Endodermal cell (in vitro differentiated cells): ENCODE measurements at regions not wholly inside any gene's neighbourhood (a gene's known extent, or its start where the extent isn't known, plus 50 kb on each side); places are given as distances from the start of the nearest gene placed in this dataset.

Source experiments
- DNase-seq: peaks from one replicate; pipeline ENCODE4 v3.0.0-alpha.2; 2017
- H3K27ac ChIP-seq: 2 replicates; pipeline ENCODE4 v1.5.1; 2013; ENCODE audit warnings: mild to moderate bottlenecking, low read depth, low read length, moderate library complexity
- H3K27me3 ChIP-seq: 2 replicates; pipeline ENCODE4 v1.6.1; 2013; ENCODE audit warnings: mild to moderate bottlenecking, low read length, moderate library complexity; ENCODE audit not compliant: insufficient read depth, control insufficient read depth, poor library complexity, severe bottlenecking
- H3K36me3 ChIP-seq: 2 replicates; pipeline ENCODE4 v1.7.0; 2013; ENCODE audit warnings: mild to moderate bottlenecking, low read length, moderate library complexity; ENCODE audit not compliant: control insufficient read depth, insufficient read depth
- H3K4me1 ChIP-seq: one replicate; pipeline ENCODE4 v1.7.0; 2013; ENCODE audit warnings: low read length; ENCODE audit not compliant: control insufficient read depth, insufficient read depth
- H3K4me3 ChIP-seq: 2 replicates; pipeline ENCODE4 v1.5.1; 2013; ENCODE audit warnings: mild to moderate bottlenecking, low read length, moderate library complexity
- H3K9ac ChIP-seq: 2 replicates; pipeline ENCODE4 v1.6.1; 2013; ENCODE audit warnings: mild to moderate bottlenecking, low read length, moderate library complexity; ENCODE audit not compliant: poor library complexity, severe bottlenecking; ENCODE audit errors: extremely low read depth
- H3K9me3 ChIP-seq: 2 replicates; pipeline ENCODE4 v1.6.1; 2013; ENCODE audit warnings: mild to moderate bottlenecking, low read length, moderate library complexity; ENCODE audit not compliant: control insufficient read depth
- H3K27ac Mint-ChIP-seq: 2 replicates; pipeline ENCODE4 v1.8.0; 2020; ENCODE audit warnings: mixed read lengths
- H3K27me3 Mint-ChIP-seq: 2 replicates; pipeline ENCODE4 v1.8.0; 2021; ENCODE audit warnings: mild to moderate bottlenecking, mixed read lengths; ENCODE audit not compliant: insufficient read depth
- H3K36me3 Mint-ChIP-seq: 2 replicates; pipeline ENCODE4 v1.8.0; 2020; ENCODE audit warnings: low read depth, mixed read lengths
- H3K4me1 Mint-ChIP-seq: 2 replicates; pipeline ENCODE4 v1.8.0; 2020; ENCODE audit warnings: mixed read lengths
- H3K4me3 Mint-ChIP-seq: 2 replicates; pipeline ENCODE4 v1.8.0; 2020; ENCODE audit warnings: mild to moderate bottlenecking, moderate library complexity, mixed read lengths
- H3K9me3 Mint-ChIP-seq: 2 replicates; pipeline ENCODE4 v1.8.0; 2020; ENCODE audit warnings: mild to moderate bottlenecking, mixed read lengths
- CTCF ChIP-seq: fragments of 200-600 bp; sonication (generic); conservative IDR thresholded peaks from 2 replicates; pipeline ENCODE4 v1.5.0; 2021; ENCODE audit warnings: antibody characterized with exemption, mild to moderate bottlenecking
- WGBS, 2 experiments: methylation state at CpG; one replicate each; pipeline versions ENCODE4 v1.1.5 to v1.1.7; 2013; ENCODE audit warnings: missing lambda C conversion rate in 2 of 2, mixed read lengths in 1 of 2; ENCODE audit not compliant: insufficient coverage in 1 of 2, insufficient read length in 1 of 2; 5-methylcytosine and 5-hydroxymethylcytosine counted together

- H3K9me3 ChIP-seq: no peaks in the 10 kb centered on the region
- no peaks in the 10 kb centered on the region for H3K4me1 ChIP-seq
- H3K9me3 Mint-ChIP-seq: no peaks in the 10 kb centered on the region
- no peak for TF ChIP-seq CTCF
- no peaks in the 10 kb centered on the region for H3K27me3 ChIP-seq
- H3K4me3 ChIP-seq: no peak overlapping the region
- no peak for DNase-seq
- H3K27me3 Mint-ChIP-seq: no peaks in the 10 kb centered on the region
- H3K36me3 ChIP-seq: no peaks in the 10 kb centered on the region
- H3K36me3 Mint-ChIP-seq: no peaks in the 10 kb centered on the region
- H3K4me1 Mint-ChIP-seq: no peaks in the 10 kb centered on the region
- H3K27ac Mint-ChIP-seq: no peak overlapping the region
- no peak overlapping the region for H3K27ac ChIP-seq
- H3K4me3 Mint-ChIP-seq: no peak overlapping the region
- no peak overlapping the region for H3K9ac ChIP-seq
These were observed 187.0 kb downstream of the NTMT2 start for GRCh38 chr1:170332801-170333200.

- WGBS, 2 experiments: 75 to 87% methylated on average over 1 to 6 of the region's 6 CpGs
- no peak for DNase-seq
- TF ChIP-seq CTCF: no peak
- Histone ChIP-seq H3K27ac (no peak overlapping the region), H3K36me3 (no peaks in the 10 kb centered on the region), H3K9ac (no peak overlapping the region), H3K4me1 (no peaks in the 10 kb centered on the region), H3K9me3 (no peaks in the 10 kb centered on the region), H3K4me3 (no peak overlapping the region), H3K27me3 (no peaks in the 10 kb centered on the region)
- Mint-ChIP-seq H3K27me3 (no peaks in the 10 kb centered on the region), H3K9me3 (no peaks in the 10 kb centered on the region), H3K4me1 (no peaks in the 10 kb centered on the region), H3K4me3 (no peak overlapping the region), H3K36me3 (no peaks in the 10 kb centered on the region), H3K27ac (no peak overlapping the region)
These were observed 191.7 kb downstream of the NTMT2 start for GRCh38 chr1:170337413-170337994.

- DNase-seq: no peak
- no peak for TF ChIP-seq CTCF
- H3K27ac ChIP-seq: no peak overlapping the region
- no peaks in the 10 kb centered on the region for H3K9me3 Mint-ChIP-seq
- H3K9ac ChIP-seq: no peak overlapping the region
- no peaks in the 10 kb centered on the region for H3K4me1 ChIP-seq
- no peaks in the 10 kb centered on the region for H3K27me3 ChIP-seq
- no peak overlapping the region for H3K4me3 ChIP-seq
- 94 to 100% methylated on average over 1 to 2 of the region's 2 CpGs for WGBS, 2 experiments
- H3K4me3 Mint-ChIP-seq: no peak overlapping the region
- H3K27ac Mint-ChIP-seq: no peak overlapping the region
- no peaks in the 10 kb centered on the region for H3K27me3 Mint-ChIP-seq
- H3K36me3 Mint-ChIP-seq: no peaks in the 10 kb centered on the region
- no peaks in the 10 kb centered on the region for H3K4me1 Mint-ChIP-seq
- no peaks in the 10 kb centered on the region for H3K9me3 ChIP-seq
- H3K36me3 ChIP-seq: no peaks in the 10 kb centered on the region
These were observed 192.4 kb upstream of the GORAB start for GRCh38 chr1:170339534-170339933.
